ENCODE measurements at regions not wholly inside any gene's neighbourhood (a gene's known extent, or its start where the extent isn't known, plus 50 kb on each side); places are given as distances from the start of the nearest gene placed in this dataset.

DNA sequence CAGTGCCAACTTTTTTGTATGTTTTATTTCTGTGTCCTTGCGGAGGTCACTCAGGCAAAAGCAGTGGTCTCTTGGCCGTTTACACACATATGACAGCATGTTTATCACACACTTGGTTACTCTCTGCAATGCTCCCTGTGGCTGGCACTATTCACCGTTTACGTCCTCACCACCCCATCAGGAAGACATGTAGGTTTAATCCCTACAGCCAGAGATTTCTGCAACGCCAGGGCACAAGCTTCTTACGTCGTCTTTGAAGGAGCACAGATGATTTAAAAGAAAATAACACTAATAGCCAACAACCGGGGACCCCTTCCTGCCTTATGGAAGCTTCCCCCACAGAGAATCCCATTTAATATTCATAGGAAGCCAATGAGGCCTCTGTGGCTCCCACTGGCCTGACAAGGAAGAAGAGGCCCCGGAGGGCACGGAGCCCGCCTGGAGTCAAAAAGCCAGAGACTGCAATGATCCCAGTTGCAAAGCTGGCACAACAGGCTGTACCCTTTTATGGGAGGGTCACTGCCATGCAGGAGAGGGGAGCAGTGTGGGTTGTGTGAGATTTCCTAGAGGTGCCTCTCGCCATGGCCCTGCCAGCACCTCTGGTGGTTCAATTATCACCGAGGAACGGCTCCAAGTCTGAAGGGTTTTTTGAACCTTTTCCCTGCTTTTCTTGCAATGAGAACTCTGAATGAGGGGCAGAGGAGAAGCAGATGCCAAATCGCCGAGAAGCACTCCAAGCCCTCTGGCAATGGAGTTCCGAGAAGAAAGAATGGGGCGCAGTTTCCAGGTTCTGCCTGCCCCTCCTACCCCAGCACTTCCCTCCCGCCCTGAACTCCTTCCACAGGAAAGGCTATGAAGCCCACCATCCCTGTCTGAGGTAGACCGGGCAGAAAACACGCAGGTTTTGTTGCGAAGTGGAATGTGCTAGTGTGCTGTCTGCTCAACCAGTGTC is 96.2 kb downstream of the THBS2 start:
- peaks cover 0 to 19% of the 10 kb centered on the region in 2 donors for H3K27me3 Mint-ChIP-seq (ENCODE audit: low read depth in 2 of 2)
- TF ChIP-seq, protein P1, sequence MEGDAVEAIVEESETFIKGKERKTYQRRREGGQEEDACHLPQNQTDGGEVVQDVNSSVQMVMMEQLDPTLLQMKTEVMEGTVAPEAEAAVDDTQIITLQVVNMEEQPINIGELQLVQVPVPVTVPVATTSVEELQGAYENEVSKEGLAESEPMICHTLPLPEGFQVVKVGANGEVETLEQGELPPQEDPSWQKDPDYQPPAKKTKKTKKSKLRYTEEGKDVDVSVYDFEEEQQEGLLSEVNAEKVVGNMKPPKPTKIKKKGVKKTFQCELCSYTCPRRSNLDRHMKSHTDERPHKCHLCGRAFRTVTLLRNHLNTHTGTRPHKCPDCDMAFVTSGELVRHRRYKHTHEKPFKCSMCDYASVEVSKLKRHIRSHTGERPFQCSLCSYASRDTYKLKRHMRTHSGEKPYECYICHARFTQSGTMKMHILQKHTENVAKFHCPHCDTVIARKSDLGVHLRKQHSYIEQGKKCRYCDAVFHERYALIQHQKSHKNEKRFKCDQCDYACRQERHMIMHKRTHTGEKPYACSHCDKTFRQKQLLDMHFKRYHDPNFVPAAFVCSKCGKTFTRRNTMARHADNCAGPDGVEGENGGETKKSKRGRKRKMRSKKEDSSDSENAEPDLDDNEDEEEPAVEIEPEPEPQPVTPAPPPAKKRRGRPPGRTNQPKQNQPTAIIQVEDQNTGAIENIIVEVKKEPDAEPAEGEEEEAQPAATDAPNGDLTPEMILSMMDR (IDR thresholded peaks at IDR 0.05) = no peak
- no peaks in the 10 kb centered on the region for H3K36me3 Mint-ChIP-seq
- H3K27me3 ChIP-seq (ENCODE audit: control insufficient read depth, insufficient read depth, low read length) = no peaks in the 10 kb centered on the region
- H3K27ac ChIP-seq (ENCODE audit: low read length) = no peak overlapping the region
- no peaks in the 10 kb centered on the region for H3K4me1 ChIP-seq (ENCODE audit: control insufficient read depth, insufficient read depth, low read length)
- no peak for ATAC-seq
- H3K27ac Mint-ChIP-seq = no peak overlapping the region
- WGBS (ENCODE audit: insufficient coverage) = 91% methylated on average over 22 of the region's 22 CpGs
- H3K9me3 Mint-ChIP-seq = no peaks in the 10 kb centered on the region
- no peaks in the 10 kb centered on the region for H3K9me3 ChIP-seq (ENCODE audit: control insufficient read depth, insufficient read depth, low read length)
- DNase-seq = no peak
- H3K36me3 ChIP-seq (ENCODE audit: control insufficient read depth, insufficient read depth, low read length) = no peaks in the 10 kb centered on the region
- H3K4me3 ChIP-seq (ENCODE audit: low read length) = no peak overlapping the region
- H3K4me1 Mint-ChIP-seq = no peaks in the 10 kb centered on the region
- H3K4me3 Mint-ChIP-seq = no peak overlapping the region
- intact Hi-C loops (cut with micrococcal nuclease) = no loop called here

- 90% methylated on average over 2 of the region's 2 CpGs for WGBS (ENCODE audit: insufficient coverage)
- TF ChIP-seq, protein P1 (IDR thresholded peaks at IDR 0.05) = no peak
Measured at GRCh38 chr6:169156793-169157147, 96.9 kb downstream of the THBS2 start.

GRCh38 chr6:169156108-169156792 is 97.4 kb downstream of the THBS2 start:
- DNase-seq (no peak), ATAC-seq (no peak)
- no peaks in the 10 kb centered on the region for H3K9me3 ChIP-seq (ENCODE audit: control insufficient read depth, insufficient read depth, low read length)
- no peaks in the 10 kb centered on the region for H3K4me1 Mint-ChIP-seq
- H3K4me3 Mint-ChIP-seq = no peak overlapping the region
- H3K27me3 Mint-ChIP-seq (ENCODE audit: low read depth in 2 of 2) = peaks cover 2 to 17% of the 10 kb centered on the region in 2 donors
- H3K27me3 ChIP-seq (ENCODE audit: control insufficient read depth, insufficient read depth, low read length) = no peaks in the 10 kb centered on the region
- intact Hi-C loops (cut with micrococcal nuclease) = no loop called here
- TF ChIP-seq, protein P1 (IDR thresholded peaks at IDR 0.05) = no peak
- no peaks in the 10 kb centered on the region for H3K36me3 Mint-ChIP-seq
- H3K4me3 ChIP-seq (ENCODE audit: low read length) = no peak overlapping the region
- no peaks in the 10 kb centered on the region for H3K4me1 ChIP-seq (ENCODE audit: control insufficient read depth, insufficient read depth, low read length)
- H3K9me3 Mint-ChIP-seq = no peaks in the 10 kb centered on the region
- WGBS (ENCODE audit: insufficient coverage) = 87% methylated on average over 17 of the region's 17 CpGs
- no peak overlapping the region for H3K27ac Mint-ChIP-seq
- H3K36me3 ChIP-seq (ENCODE audit: control insufficient read depth, insufficient read depth, low read length) = no peaks in the 10 kb centered on the region
- no peak overlapping the region for H3K27ac ChIP-seq (ENCODE audit: low read length)

More at GRCh38 chr6:169156793-169157147, 96.9 kb downstream of the THBS2 start:
- H3K4me3 ChIP-seq (ENCODE audit: low read length) = no peak overlapping the region
- no peaks in the 10 kb centered on the region for H3K36me3 Mint-ChIP-seq
- intact Hi-C loops (cut with micrococcal nuclease) = no loop called here
- no peaks in the 10 kb centered on the region for H3K27me3 ChIP-seq (ENCODE audit: control insufficient read depth, insufficient read depth, low read length)
- no peak overlapping the region for H3K4me3 Mint-ChIP-seq
- H3K27ac Mint-ChIP-seq = no peak overlapping the region
- no peaks in the 10 kb centered on the region for H3K9me3 ChIP-seq (ENCODE audit: control insufficient read depth, insufficient read depth, low read length)
- ATAC-seq = no peak
- no peak overlapping the region for H3K27ac ChIP-seq (ENCODE audit: low read length)
- DNase-seq = no peak
- H3K36me3 ChIP-seq (ENCODE audit: control insufficient read depth, insufficient read depth, low read length) = no peaks in the 10 kb centered on the region
- H3K4me1 Mint-ChIP-seq = no peaks in the 10 kb centered on the region
- H3K27me3 Mint-ChIP-seq (ENCODE audit: low read depth in 2 of 2) = peaks cover 0 to 14% of the 10 kb centered on the region in 2 donors
- H3K9me3 Mint-ChIP-seq = no peaks in the 10 kb centered on the region
- no peaks in the 10 kb centered on the region for H3K4me1 ChIP-seq (ENCODE audit: control insufficient read depth, insufficient read depth, low read length)

Measured in natural killer cell (primary cell).